SK-N-DZ (cell line): ENCODE measurements at regions not wholly inside any gene's neighbourhood (a gene's known extent, or its start where the extent isn't known, plus 50 kb on each side); places are given as distances from the start of the nearest gene placed in this dataset.
"Not testable (repeated sequence)": the region's sequence is repeated elsewhere in the genome, so short reads cannot be mapped to it uniquely, and the experiment has no call there.

Experiments used
- DNase-seq: peaks from one replicate; pipeline ENCODE4 v3.0.0-alpha.2; 2015; ENCODE audit warnings: low spot score
- small RNA-seq, 2 experiments: library from RNA; depleted of rRNA; stranded (forward); fragments of <200 nt; gene quantifications; one replicate each; pipeline ENCODE3, GENCODE V24; 2014

- not testable (repeated sequence) for DNase-seq
Observed at GRCh38 chr1:104776-105175, 346.7 kb downstream of the OR4F29 start.

DNA sequence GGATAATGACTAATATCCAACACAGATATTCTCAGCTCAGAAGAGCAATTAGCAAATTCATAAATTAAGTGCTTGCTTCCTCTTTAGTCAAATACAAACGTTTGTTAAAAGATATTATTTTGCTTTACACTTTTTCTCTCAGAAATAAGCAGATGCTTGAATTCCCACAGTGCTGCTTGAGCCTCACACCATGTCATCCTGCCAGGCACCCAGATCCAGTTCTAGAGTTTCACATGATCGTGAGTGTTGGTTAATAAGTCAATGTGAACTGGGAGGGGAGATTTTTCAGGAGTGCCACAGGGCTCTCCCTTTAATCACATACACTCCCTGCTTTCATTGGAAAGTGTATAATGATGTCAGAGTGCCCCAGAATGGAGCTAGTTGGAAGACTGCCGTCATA is 352.0 kb downstream of the OR4F29 start:
- DNase-seq: not testable (repeated sequence)

DNA sequence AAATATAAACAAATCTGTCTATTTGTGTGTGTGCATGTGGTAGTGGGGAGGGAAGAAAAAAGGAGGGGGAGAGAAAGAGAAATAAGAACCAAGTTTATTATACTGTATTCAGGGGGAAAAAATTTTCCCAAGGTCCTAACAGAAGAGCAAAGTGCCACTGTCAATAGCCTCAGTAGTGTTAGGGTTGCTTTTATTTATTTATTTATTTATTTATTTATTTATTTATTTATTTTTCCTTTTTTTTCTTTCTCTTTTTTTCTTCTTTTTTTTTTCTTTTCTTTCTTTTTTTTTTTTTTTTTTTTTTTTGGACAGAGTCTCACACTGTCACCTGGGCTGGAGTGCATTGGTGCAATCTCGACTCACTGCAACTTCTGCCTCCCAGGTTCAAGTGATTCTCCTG is 352.7 kb downstream of the OR4F29 start:
- DNase-seq: not testable (repeated sequence)

- DNase-seq: not testable (repeated sequence)
Observed at GRCh38 chr1:91279-91678, 360.2 kb downstream of the OR4F29 start.

DNA sequence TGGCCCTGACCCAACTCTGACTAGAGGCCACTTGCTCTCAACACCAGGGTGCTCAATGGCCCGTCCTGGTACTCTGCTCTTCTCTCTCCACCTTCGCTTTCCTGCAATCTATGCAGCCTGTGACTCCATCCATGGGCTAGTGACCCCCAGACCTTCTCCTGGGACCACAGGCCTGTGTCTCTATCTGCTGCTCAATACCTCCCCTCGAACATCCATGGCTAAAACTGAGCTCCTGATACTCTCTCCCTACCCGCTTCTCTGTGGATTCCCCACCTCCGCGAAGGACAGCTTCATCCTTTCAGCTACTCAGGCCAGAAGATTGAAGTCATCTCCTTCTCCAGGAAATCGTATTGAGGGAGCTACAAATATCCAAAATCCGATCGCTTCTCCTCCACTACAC is 363.4 kb downstream of the OR4F29 start:
- not testable (repeated sequence) for DNase-seq

DNA sequence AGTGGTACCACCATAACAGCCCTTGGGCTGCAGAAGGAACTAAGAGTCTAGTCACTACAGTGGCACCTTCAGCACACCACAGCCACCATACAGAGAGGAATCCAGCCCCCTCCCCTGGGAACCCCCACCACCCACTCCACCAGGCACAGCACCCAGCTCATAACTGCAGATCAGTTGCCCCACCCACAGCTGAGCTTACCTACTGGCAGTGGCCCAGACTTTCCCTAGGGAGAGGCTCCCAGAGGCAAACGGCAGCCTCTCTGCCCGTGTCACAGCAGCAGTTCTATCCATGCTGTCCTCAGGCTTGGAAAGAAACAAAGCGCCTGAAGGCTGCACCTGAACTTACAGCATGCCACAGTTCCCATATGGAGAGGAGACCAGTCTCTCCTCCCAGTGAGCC is 372.3 kb downstream of the OR4F29 start:
- DNase-seq: not testable (repeated sequence)

DNA sequence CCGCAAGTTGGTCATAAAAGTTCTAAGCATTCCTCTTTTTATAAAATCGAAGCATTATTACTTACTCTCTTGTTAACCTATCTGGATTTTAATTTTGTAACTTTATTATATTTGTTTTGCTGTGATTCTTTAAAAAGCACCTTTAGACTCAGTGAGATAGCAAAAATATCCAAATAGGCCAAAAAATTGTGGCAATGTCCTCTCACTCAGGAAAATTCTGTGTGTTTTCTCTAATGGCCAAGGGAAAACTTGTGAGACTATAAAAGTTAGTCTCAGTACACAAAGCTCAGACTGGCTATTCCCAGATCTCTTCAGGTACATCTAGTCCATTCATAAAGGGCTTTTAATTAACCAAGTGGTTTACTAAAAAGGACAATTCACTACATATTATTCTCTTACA is 386.4 kb downstream of the OR4F29 start, which contains the start of gene OR4F5:
OR4F5 (plus strand) TSS at position 301 of the 400 bp plus-strand sequence.
- DNase-seq: not testable (repeated sequence)

DNA sequence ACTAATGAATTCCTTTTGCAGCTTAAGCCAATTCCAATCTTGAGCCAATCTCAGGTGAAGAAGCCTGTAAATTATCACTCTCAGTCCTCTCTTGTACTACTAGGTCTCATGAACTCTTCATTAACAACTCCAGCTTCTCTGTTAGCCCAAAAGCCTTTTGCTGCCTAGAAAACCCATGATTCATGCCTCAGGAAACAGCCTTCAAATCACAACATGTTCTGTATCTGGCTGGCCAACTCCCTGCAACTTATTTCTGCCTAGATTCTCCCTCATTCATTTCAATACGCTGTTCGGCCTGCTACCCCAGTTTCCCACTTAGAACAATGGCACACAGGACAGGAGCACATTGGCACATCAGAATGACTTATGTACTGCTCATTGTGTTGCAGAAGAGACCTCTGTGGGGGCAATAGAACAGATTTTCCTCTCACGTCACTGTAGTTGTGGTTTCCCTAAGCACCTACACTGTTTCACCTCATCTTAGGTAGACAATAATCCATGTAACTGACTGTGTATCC is 395.4 kb downstream of the OR4F29 start:
- DNase-seq: not testable (repeated sequence)

- DNase-seq: not testable (repeated sequence)
Observed at GRCh38 chr1:53182-53581, 398.3 kb downstream of the OR4F29 start.

DNA sequence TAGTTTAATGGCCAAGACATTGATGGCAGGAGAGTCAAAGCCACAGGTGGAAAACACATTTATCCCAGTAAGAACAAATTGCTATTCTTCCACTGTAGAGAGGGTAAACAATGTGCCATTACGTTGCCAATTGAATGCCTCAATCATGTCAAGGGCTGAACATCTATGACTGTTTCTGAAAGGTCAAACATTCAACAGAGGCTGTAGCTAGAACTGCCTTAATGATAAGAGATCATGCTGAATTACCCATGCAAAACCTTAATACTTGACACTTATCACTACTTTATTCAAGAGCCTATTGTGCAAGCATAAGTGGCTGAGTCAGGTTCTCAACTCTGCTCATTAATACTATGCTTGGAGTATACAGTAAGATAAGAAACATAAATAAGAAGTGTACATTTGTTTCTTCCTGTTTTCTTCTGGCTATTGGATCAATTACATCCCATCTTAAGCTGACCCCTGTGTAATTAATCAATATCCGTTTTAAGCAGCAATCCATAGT is 409.5 kb downstream of the OR4F29 start:
- DNase-seq: not testable (repeated sequence)

GRCh38 chr1:41197-41596 is 410.3 kb downstream of the OR4F29 start:
- not testable (repeated sequence) for DNase-seq

GRCh38 chr1:29183-29582 is 422.3 kb downstream of the OR4F29 start:
- DNase-seq: not testable (repeated sequence)

DNA sequence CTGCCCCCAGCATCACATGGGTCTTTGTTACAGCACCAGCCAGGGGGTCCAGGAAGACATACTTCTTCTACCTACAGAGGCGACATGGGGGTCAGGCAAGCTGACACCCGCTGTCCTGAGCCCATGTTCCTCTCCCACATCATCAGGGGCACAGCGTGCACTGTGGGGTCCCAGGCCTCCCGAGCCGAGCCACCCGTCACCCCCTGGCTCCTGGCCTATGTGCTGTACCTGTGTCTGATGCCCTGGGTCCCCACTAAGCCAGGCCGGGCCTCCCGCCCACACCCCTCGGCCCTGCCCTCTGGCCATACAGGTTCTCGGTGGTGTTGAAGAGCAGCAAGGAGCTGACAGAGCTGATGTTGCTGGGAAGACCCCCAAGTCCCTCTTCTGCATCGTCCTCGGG is 434.2 kb downstream of the OR4F29 start:
- DNase-seq: not testable (repeated sequence)

GRCh38 chr1:16025-16424 is 435.5 kb downstream of the OR4F29 start:
- DNase-seq: not testable (repeated sequence)

DNA sequence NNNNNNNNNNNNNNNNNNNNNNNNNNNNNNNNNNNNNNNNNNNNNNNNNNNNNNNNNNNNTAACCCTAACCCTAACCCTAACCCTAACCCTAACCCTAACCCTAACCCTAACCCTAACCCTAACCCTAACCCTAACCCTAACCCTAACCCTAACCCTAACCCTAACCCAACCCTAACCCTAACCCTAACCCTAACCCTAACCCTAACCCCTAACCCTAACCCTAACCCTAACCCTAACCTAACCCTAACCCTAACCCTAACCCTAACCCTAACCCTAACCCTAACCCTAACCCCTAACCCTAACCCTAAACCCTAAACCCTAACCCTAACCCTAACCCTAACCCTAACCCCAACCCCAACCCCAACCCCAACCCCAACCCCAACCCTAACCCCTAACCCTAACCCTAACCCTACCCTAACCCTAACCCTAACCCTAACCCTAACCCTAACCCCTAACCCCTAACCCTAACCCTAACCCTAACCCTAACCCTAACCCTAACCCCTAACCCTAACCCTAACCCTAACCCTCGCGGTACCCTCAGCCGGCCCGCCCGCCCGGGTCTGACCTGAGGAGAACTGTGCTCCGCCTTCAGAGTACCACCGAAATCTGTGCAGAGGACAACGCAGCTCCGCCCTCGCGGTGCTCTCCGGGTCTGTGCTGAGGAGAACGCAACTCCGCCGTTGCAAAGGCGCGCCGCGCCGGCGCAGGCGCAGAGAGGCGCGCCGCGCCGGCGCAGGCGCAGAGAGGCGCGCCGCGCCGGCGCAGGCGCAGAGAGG is 441.3 kb downstream of the OR4F29 start:
- DNase-seq: not testable (repeated sequence)

Small RNA genes lying in the stretch of these regions (small RNA-seq; reads per million reads assigned to genes)
- 0 reads per million in 2 experiments for gene AL627309.7
- 0 reads per million in 2 experiments for gene MIR6859-1
- gene MIR6859-2: 0 reads per million in 2 experiments
- 0 reads per million in 2 experiments for gene RNU6-1100P
